Hepatocyte (in vitro differentiated cells): ENCODE measurements at regions not wholly inside any gene's neighbourhood (a gene's known extent, or its start where the extent isn't known, plus 50 kb on each side); places are given as distances from the start of the nearest gene placed in this dataset.

Experiments used
- DNase-seq: peaks from one replicate; pipeline ENCODE4 v3.0.0-alpha.2; 2016; ENCODE audit warnings: low spot score
- H2AFZ ChIP-seq: fragments of 200-600 bp; sonication (generic); 2 replicates; pipeline ENCODE4 v1.6.0; 2016; ENCODE audit warnings: antibody characterized with exemption, mild to moderate bottlenecking
- H3K27ac ChIP-seq: fragments of 200-600 bp; sonication (generic); 2 replicates; pipeline ENCODE4 v1.5.1; 2016; ENCODE audit warnings: mild to moderate bottlenecking
- H3K27me3 ChIP-seq: fragments of 200-600 bp; sonication (generic); 2 replicates; pipeline ENCODE4 v1.6.1; 2016
- H3K36me3 ChIP-seq: fragments of 200-600 bp; sonication (generic); replicated peaks from 2 replicates; pipeline ENCODE4 v1.5.1; 2016; ENCODE audit warnings: low read depth; ENCODE audit not compliant: insufficient read depth
- H3K4me1 ChIP-seq: fragments of 200-600 bp; sonication (generic); 2 replicates; pipeline ENCODE4 v1.5.1; 2016; ENCODE audit warnings: mild to moderate bottlenecking, moderate library complexity; ENCODE audit not compliant: insufficient read depth
- H3K4me2 ChIP-seq: fragments of 200-600 bp; sonication (generic); 2 replicates; pipeline ENCODE4 v1.6.0; 2016
- H3K4me3 ChIP-seq: fragments of 200-600 bp; sonication (generic); 2 replicates; pipeline ENCODE4 v1.5.1; 2016; ENCODE audit warnings: mild to moderate bottlenecking
- H3K79me2 ChIP-seq: fragments of 200-600 bp; sonication (generic); 2 replicates; pipeline ENCODE4 v1.6.0; 2017; ENCODE audit warnings: mild to moderate bottlenecking
- H3K9me2 ChIP-seq: fragments of 200-600 bp; sonication (generic); replicated peaks from 2 replicates; pipeline ENCODE4 v1.6.0; 2017; ENCODE audit warnings: mild to moderate bottlenecking; ENCODE audit not compliant: insufficient read depth
- H3K9me3 ChIP-seq: fragments of 200-600 bp; sonication (generic); 2 replicates; pipeline ENCODE4 v1.5.1; 2016; ENCODE audit warnings: low read depth, mild to moderate bottlenecking
- H4K20me1 ChIP-seq: fragments of 200-600 bp; sonication (generic); 2 replicates; pipeline ENCODE4 v1.6.0; 2016; ENCODE audit warnings: mild to moderate bottlenecking; ENCODE audit not compliant: insufficient read depth, poor library complexity, severe bottlenecking
- CTCF ChIP-seq: fragments of 200-600 bp; sonication (generic); IDR thresholded peaks from 2 replicates; pipeline ENCODE4 v1.5.1; 2016; ENCODE audit warnings: antibody characterized with exemption, mild to moderate bottlenecking; ENCODE audit not compliant: poor library complexity
- EZH2 ChIP-seq: fragments of 200-600 bp; sonication (generic); IDR thresholded peaks from 2 replicates; pipeline ENCODE4 v1.6.1; 2016; ENCODE audit warnings: antibody characterized with exemption, mild to moderate bottlenecking, borderline replicate concordance
- EZH2phosphoT487 ChIP-seq: fragments of 200-600 bp; sonication (generic); IDR thresholded peaks from one replicate; pipeline ENCODE4 v1.6.1; 2018; ENCODE audit warnings: antibody characterized with exemption, mild to moderate bottlenecking, low read depth, moderate library complexity; ENCODE audit not compliant: unreplicated experiment, severe bottlenecking
- WGBS: methylation state at CpG from one replicate; pipeline ENCODE4 v1.1.6; 2016; ENCODE audit warnings: low lambda C conversion rate; ENCODE audit errors: missing lambda C conversion rate; 5-methylcytosine and 5-hydroxymethylcytosine counted together

GRCh38 chr4:57490520-57491255 is 380.5 kb upstream of the IGFBP7 start:
- H2AFZ ChIP-seq, result no peak overlapping the region
- H3K27me3 ChIP-seq, result no peaks in the 10 kb centered on the region
- H3K4me1 ChIP-seq, result no peaks in the 10 kb centered on the region
- no peaks in the 10 kb centered on the region for H3K9me3 ChIP-seq
- no peak overlapping the region for H3K27ac ChIP-seq
- no peaks in the 10 kb centered on the region for H3K9me2 ChIP-seq
- no peak for DNase-seq
- no peak overlapping the region for H3K4me3 ChIP-seq
- no peaks in the 10 kb centered on the region for H3K79me2 ChIP-seq
- TF ChIP-seq EZH2phosphoT487, result no peak
- TF ChIP-seq EZH2, result no peak
- TF ChIP-seq CTCF, result no peak
- H4K20me1 ChIP-seq, result no peaks in the 10 kb centered on the region
- WGBS, result 75% methylated on average over 4 of the region's 4 CpGs
- no peaks in the 10 kb centered on the region for H3K36me3 ChIP-seq
- no peak overlapping the region for H3K4me2 ChIP-seq

GRCh38 chr4:57488366-57489162 is 378.4 kb upstream of the IGFBP7 start:
- Histone ChIP-seq H2AFZ (no peak overlapping the region), H3K27me3 (no peaks in the 10 kb centered on the region), H3K9me2 (no peaks in the 10 kb centered on the region), H3K9me3 (no peaks in the 10 kb centered on the region), H3K27ac (no peak overlapping the region), H3K4me3 (no peak overlapping the region), H3K4me2 (no peak overlapping the region), H4K20me1 (no peaks in the 10 kb centered on the region), H3K36me3 (no peaks in the 10 kb centered on the region), H3K4me1 (no peaks in the 10 kb centered on the region), H3K79me2 (no peaks in the 10 kb centered on the region)
- TF ChIP-seq CTCF (no peak), EZH2 (no peak), EZH2phosphoT487 (no peak)
- 48% methylated on average over 3 of the region's 3 CpGs for WGBS
- no peak for DNase-seq

- H3K9me2 ChIP-seq, result no peaks in the 10 kb centered on the region
- H3K9me3 ChIP-seq, result no peaks in the 10 kb centered on the region
- no peaks in the 10 kb centered on the region for H3K36me3 ChIP-seq
- H3K4me1 ChIP-seq, result no peaks in the 10 kb centered on the region
- no peak for TF ChIP-seq EZH2
- TF ChIP-seq EZH2phosphoT487, result no peak
- TF ChIP-seq CTCF, result no peak
- no peak overlapping the region for H3K4me3 ChIP-seq
- no peak overlapping the region for H3K4me2 ChIP-seq
- H3K27ac ChIP-seq, result no peak overlapping the region
- H3K27me3 ChIP-seq, result no peaks in the 10 kb centered on the region
- no peak for DNase-seq
- WGBS, result 92% methylated on average over 1 of the region's 1 CpG
- no peaks in the 10 kb centered on the region for H4K20me1 ChIP-seq
- H2AFZ ChIP-seq, result no peak overlapping the region
- H3K79me2 ChIP-seq, result no peaks in the 10 kb centered on the region
These were observed 365.2 kb upstream of the IGFBP7 start for GRCh38 chr4:57475424-57475823.
